Central memory CD4-positive, alpha-beta T cell (primary cell): ENCODE measurements at regions not wholly inside any gene's neighbourhood (a gene's known extent, or its start where the extent isn't known, plus 50 kb on each side); places are given as distances from the start of the nearest gene placed in this dataset.
"Not testable (repeated sequence)": the region's sequence is repeated elsewhere in the genome, so short reads cannot be mapped to it uniquely, and the experiment has no call there.

Experiments used
- DNase-seq: peaks from one replicate; pipeline ENCODE4 v3.0.0; 2022

DNA sequence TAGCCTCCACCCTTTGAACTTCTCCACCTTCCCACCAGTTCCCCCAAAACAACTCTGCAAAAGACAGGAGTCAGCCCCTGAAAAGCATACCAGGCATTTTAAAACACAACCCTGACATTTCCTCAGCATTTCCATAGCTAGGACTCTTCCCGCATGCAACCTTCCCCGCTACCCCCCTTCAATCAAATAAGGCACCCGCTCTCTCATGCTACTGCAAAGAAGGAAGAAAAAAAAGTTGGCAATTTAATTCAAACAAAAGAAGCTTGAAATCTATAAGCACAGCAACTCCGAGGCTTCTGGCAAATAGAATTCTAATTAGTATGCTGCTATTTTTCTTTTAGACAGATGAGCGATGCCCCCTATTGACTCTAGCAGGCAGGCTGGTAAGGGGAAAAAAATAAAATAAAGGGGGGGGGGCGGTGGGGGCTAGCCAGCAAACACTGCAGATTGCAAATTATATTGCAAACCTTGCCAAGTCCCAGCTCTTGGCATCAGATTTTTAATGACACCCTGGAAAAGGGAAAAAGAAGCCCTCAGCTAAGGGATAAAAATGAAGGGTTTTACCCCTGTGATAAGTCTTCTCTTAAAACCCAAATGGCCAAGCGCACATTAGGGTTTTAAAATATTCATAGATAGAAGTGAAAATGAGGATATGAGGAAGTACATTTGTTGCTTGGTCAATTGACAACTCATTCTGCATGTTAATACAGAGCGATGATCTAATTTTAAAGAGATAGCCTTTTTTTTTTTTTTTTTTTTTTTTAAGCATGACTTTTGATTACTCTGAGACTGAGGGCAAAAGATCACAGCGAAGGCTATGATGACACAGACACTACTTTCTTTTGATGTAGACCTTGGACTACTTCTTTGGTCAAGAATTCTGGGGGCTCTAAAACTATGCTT lies 255.2 kb downstream of the NR2F2 start:
- DNase-seq, result no peak

GRCh38 chr15:96586901-96587300 lies 256.4 kb downstream of the NR2F2 start:
- DNase-seq, result no peak

DNA sequence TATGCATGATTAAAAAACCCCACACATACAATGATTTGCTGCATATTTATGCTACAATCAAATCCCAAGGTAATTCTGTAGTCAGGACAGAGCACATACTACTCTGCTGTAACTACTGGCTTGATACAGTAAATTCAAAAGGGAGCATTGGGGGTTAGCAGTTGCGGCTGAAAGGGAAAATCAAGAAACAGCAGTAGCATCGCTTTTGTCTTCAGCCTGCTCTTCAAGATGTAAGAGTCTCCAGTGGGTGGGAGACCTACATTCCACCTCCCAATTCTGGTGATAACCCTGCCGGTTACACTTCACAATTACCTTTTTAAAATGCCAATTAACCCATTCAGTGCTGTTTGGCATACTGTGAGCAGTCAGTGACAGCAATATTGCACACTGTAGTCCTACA lies 259.4 kb downstream of the NR2F2 start:
- no peak for DNase-seq

DNA sequence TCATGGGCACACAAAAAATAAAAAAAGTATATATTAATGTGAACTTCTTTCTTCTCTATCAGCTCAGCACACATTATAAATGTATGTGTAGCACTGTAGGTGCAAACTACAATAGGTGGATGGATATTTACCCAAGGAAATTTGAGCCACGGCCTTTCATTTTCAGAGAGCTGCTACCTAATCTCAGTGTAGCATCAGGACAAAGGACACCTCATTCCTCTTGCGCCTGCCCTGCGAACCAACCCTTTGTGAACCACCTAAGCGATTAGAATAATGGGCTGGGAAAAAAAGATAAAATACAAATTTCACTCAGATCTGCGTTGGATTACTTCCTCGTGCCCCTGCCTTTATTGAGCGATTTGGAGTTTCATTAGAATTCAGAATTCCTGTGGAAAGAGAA lies 263.2 kb downstream of the NR2F2 start:
- no peak for DNase-seq

- DNase-seq, result no peak
These were observed 265.5 kb downstream of the NR2F2 start for GRCh38 chr15:96595951-96596350.

- no peak for DNase-seq
These were observed 268.0 kb downstream of the NR2F2 start for GRCh38 chr15:96598514-96598913.

DNA sequence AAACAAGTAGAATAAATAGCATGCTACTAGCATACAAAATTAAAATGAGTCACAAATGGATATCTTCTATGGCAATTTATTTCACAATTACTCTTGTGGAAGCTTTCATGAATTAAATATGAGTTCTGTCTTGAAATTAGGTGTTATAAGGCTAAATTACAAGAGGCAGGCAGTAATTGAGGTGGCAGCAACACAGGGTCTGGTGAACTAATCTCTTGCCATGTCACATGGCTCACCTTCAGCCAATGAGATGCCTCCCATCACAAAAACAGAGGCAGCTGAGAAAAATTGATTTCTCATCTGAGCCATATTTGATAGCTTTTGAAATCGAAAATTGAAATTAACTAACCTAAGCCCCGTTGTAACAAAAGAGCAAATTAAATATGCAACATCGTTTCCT lies 268.8 kb downstream of the NR2F2 start:
- no peak for DNase-seq

GRCh38 chr15:96600350-96600749 lies 269.9 kb downstream of the NR2F2 start:
- no peak for DNase-seq

DNA sequence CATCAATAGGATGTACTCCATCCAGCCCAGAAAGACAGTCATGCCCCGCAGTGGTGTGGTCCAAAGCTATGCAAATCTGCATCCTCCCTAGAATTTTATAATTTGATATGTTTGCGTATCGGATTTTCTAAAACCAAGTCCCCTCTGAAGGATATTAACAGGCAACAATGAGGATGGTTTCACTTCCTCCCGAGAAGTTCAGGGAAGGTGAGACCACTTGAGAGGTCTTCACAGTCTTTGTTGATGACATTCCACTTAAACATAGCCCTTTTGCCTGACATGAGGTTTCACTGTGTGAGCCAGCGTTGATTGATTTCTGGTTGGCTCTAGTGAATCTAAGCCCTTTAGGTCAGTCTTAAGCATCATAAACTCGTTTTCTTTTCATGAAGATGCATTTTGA lies 276.1 kb downstream of the NR2F2 start:
- DNase-seq, result no peak

- no peak for DNase-seq
These were observed 280.3 kb downstream of the NR2F2 start for GRCh38 chr15:96610757-96611156.

GRCh38 chr15:96612917-96613316 lies 282.4 kb downstream of the NR2F2 start:
- DNase-seq, result no peak

DNA sequence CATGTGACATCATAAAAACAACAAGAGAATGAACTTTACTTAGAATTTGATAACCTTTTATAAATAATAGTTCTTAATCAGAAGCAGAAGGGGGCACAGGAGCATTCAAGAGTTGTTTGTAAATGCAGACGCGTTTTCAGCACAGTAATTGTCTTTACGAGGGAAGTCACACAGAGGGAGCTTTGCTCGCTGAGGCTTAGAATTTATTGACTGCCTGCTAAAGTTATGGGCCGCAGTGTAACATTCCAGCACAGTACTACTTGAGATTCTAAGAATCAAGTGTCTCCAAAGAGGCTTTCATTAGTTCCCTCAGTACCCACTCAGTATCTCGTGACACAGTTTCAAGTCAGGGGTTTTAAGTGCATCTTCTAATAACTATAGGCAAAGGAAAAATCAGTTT lies 288.7 kb downstream of the NR2F2 start:
- DNase-seq, result no peak

DNA sequence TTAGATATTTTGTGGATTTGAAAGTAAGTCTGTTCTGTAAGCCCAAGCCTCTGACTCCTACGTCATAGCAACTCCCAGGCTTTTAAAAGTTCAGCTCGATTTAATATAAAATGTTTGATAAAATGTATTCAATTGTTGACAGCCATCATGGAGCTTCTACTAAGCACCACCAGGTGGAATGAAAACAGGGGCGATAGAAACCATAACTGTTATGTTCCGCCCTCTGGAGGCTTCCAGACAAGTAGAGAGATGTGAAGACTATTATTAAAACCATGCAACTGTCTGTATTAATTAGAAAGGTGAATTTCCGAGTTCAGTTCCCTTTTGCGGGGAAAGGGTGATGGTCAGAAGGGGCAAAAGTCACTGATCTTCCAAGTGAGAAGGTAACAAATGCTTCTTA lies 292.2 kb downstream of the NR2F2 start:
- no peak for DNase-seq

GRCh38 chr15:96625256-96625655 lies 294.8 kb downstream of the NR2F2 start:
- no peak for DNase-seq

- no peak for DNase-seq
These were observed 296.6 kb downstream of the NR2F2 start for GRCh38 chr15:96627031-96627568.

GRCh38 chr15:96629511-96629910 lies 299.0 kb downstream of the NR2F2 start:
- DNase-seq, result no peak

GRCh38 chr15:96638793-96639192 lies 308.3 kb downstream of the NR2F2 start:
- no peak for DNase-seq

DNA sequence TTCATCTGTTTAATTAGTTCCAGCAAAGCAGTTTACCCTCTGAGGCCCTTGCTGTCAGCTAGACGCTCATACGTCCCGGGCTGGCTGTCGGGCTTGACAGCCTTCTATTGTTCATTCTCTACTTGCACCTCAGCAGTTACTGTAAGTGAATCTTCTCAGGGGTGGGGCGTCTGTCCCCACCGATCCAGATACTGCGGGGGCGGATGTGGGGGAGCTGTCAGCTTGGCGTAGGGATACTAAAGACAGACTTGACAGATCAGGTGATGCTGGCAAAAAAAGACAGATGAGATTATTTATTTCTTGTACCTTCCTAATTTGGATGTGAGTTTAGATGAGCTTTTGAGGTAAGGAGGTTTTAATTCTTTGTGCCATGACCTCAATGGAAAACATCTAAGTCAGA lies 315.3 kb downstream of the NR2F2 start:
- no peak for DNase-seq

DNA sequence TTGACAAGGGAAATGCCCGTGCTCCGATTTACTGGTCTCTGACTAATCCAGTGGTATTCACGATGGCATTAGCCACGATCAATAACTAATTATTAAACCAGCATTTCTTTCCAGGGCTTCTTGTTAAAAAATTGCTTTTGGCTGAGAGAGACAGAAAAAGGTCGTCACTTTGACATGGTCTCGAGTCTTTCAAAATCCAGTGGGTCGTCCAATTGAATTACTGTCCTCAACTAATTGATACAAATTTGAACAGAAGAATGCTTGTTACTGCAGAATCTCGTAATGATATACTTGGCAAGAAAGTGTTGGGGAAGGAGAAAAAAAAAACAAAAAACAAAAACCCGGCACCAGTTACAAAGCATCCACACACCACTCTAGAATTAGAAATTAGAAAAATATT lies 318.4 kb downstream of the NR2F2 start:
- DNase-seq, result no peak

GRCh38 chr15:96657096-96657495 lies 326.6 kb downstream of the NR2F2 start:
- no peak for DNase-seq

DNA sequence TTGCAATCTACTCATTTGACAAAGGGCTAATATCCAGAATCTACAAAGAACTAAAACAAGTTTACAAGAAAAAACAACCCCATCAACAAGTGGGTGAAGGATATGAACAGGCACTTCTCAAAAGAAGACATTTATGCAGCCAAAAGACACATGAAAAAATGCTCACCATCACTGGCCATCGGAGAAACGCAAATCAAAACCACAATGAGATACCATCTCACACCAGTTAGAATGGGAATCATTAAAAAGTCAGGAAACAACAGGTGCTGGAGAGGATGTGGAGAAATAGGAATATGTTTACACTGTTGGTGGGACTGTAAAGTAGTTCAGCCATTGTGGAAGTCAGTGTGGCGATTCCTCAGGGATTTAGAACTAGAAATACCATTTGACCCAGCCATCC lies 336.5 kb downstream of the NR2F2 start:
- not testable (repeated sequence) for DNase-seq

GRCh38 chr15:96670389-96670788 lies 339.9 kb downstream of the NR2F2 start:
- DNase-seq, result no peak

DNA sequence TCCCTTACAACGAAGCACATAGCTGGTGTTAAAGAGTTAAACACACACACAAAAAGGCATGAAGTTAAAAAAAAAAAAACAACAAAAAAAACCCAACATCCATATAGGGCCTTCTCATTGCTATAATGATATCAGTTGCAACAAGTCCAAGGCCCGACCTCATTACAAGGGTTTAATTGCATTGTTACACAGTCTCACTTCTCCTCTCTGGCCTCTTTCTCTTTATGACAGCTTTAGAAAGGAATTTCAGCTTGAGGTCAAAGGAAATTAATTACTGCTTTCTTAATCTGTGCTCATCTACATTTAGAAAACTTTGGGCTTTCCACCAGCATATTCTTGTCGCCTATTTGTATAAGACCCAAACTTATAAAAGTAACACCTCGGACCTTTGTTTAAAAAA lies 342.1 kb downstream of the NR2F2 start:
- DNase-seq, result no peak

- no peak for DNase-seq
These were observed 347.9 kb downstream of the NR2F2 start for GRCh38 chr15:96678386-96678785.
